PC-9 (cell line): ENCODE measurements at regions not wholly inside any gene's neighbourhood (a gene's known extent, or its start where the extent isn't known, plus 50 kb on each side); places are given as distances from the start of the nearest gene placed in this dataset.

Experiments used
- CTCF ChIP-seq: fragments of 200-600 bp; sonication (generic); conservative IDR thresholded peaks from 2 replicates; pipeline ENCODE4 v1.6.1; 2017; ENCODE audit warnings: mixed run types, antibody characterized with exemption, mild to moderate bottlenecking, moderate library complexity
- EZH2 ChIP-seq: fragments of 200-600 bp; sonication (generic); IDR thresholded peaks from 2 replicates; pipeline ENCODE4 v1.8.0; 2017; ENCODE audit warnings: antibody characterized with exemption, low read depth

- no peak for TF ChIP-seq CTCF
- no peak for TF ChIP-seq EZH2
Measured at GRCh38 chr10:131833446-131834080, 67.2 kb upstream of the PPP2R2D start.
